Esophagus muscularis mucosa (tissue), 4 donors: ENCODE measurements at regions not wholly inside any gene's neighbourhood (a gene's known extent, or its start where the extent isn't known, plus 50 kb on each side); places are given as distances from the start of the nearest gene placed in this dataset.

ENCODE experiments used
- DNase-seq: peaks from one replicate; pipeline ENCODE4 v3.0.0-alpha.2; 2017; ENCODE audit errors: extremely low spot score
- H3K27ac ChIP-seq, 4 donors: fragments of 200-600 bp; sonication (generic); replicated peaks in 1 of 4; 1 replicate in 3 of 4; 2 replicates in 1 of 4; pipeline ENCODE4 v1.5.1; 2016 to 2019; ENCODE audit warnings: mild to moderate bottlenecking in 1 of 4
- H3K27me3 ChIP-seq, 4 donors: fragments of 200-600 bp; sonication (generic); one replicate each; pipeline versions ENCODE4 v1.5.1 to v1.6.0; 2016 to 2019
- H3K36me3 ChIP-seq, 4 donors: fragments of 200-600 bp; sonication (generic); one replicate each; pipeline ENCODE4 v1.5.1; 2016 to 2019
- H3K4me1 ChIP-seq, 4 donors: fragments of 200-600 bp; sonication (generic); one replicate each; pipeline ENCODE4 v1.5.1; 2016 to 2019
- H3K4me3 ChIP-seq, 4 donors: fragments of 200-600 bp; sonication (generic); 1 replicate in 2 of 4; 2 replicates in 2 of 4; pipeline ENCODE4 v1.5.1; 2016 to 2019; ENCODE audit warnings: mild to moderate bottlenecking in 4 of 4, moderate library complexity in 1 of 4
- H3K9me3 ChIP-seq, 4 donors: fragments of 200-600 bp; sonication (generic); 1 replicate in 3 of 4; 2 replicates in 1 of 4; pipeline ENCODE4 v1.5.1; 2016 to 2019
- EP300 ChIP-seq: sonication (generic); formaldehyde crosslinking; IDR thresholded peaks from one replicate; pipeline ENCODE4 v1.6.1; 2017; ENCODE audit warnings: antibody characterized with exemption
- POLR2A ChIP-seq: fragments of 450-650 bp; IDR thresholded peaks from one replicate; pipeline ENCODE4 v1.6.1; 2017; ENCODE audit warnings: antibody characterized with exemption, moderate library complexity, mild to moderate bottlenecking, low read depth
- POLR2AphosphoS5 ChIP-seq, 2 donors: sonication (generic); formaldehyde crosslinking; IDR thresholded peaks; one replicate each; pipeline ENCODE4 v1.6.1; 2017; ENCODE audit warnings: antibody characterized with exemption in 2 of 2
- WGBS: methylation state at CpG from one replicate; pipeline ENCODE4 v1.1.5; 2018; 5-methylcytosine and 5-hydroxymethylcytosine counted together
- intact Hi-C: fragments of 100-400 bp; cut with DNase I; formaldehyde crosslinking; loops from one replicate; pipeline ENCODE4 v1.15.1; 2023
- TF ChIP-seq, protein P1 (sequence below), 3 experiments: fragments of 200-600 bp in 2 of 3; fragments of 450-650 bp in 1 of 3; sonication (generic) in 2 of 3; IDR thresholded peaks; one replicate each; pipeline ENCODE4 v1.5.1; 2017 to 2019; ENCODE audit warnings: antibody characterized with exemption in 3 of 3, mild to moderate bottlenecking in 2 of 3, moderate library complexity in 1 of 3

- no peak overlapping the region for H3K4me3 ChIP-seq
- DNase-seq = no peak
- 20% methylated on average over 7 of the region's 7 CpGs for WGBS
- H3K4me1 ChIP-seq = peaks cover 0 to 7% (median 0%) of the 10 kb centered on the region in 4 donors
- H3K9me3 ChIP-seq = no peaks in the 10 kb centered on the region
- no peaks in the 10 kb centered on the region for H3K27me3 ChIP-seq
- no peaks in the 10 kb centered on the region for H3K36me3 ChIP-seq
- intact Hi-C loops = no loop called here
- TF ChIP-seq EP300 (no peak), POLR2AphosphoS5 (IDR thresholded peaks at IDR 0.05) (no peak), POLR2A (no peak)
- TF ChIP-seq, protein P1, sequence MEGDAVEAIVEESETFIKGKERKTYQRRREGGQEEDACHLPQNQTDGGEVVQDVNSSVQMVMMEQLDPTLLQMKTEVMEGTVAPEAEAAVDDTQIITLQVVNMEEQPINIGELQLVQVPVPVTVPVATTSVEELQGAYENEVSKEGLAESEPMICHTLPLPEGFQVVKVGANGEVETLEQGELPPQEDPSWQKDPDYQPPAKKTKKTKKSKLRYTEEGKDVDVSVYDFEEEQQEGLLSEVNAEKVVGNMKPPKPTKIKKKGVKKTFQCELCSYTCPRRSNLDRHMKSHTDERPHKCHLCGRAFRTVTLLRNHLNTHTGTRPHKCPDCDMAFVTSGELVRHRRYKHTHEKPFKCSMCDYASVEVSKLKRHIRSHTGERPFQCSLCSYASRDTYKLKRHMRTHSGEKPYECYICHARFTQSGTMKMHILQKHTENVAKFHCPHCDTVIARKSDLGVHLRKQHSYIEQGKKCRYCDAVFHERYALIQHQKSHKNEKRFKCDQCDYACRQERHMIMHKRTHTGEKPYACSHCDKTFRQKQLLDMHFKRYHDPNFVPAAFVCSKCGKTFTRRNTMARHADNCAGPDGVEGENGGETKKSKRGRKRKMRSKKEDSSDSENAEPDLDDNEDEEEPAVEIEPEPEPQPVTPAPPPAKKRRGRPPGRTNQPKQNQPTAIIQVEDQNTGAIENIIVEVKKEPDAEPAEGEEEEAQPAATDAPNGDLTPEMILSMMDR (IDR thresholded peaks at IDR 0.05) = no peak
- H3K27ac ChIP-seq = no peak overlapping the region
These were observed 309.1 kb upstream of the C11orf87 start for GRCh38 chr11:109112821-109113280.

- H3K36me3 ChIP-seq = no peaks in the 10 kb centered on the region
- H3K9me3 ChIP-seq = no peaks in the 10 kb centered on the region
- TF ChIP-seq, protein P1 (IDR thresholded peaks at IDR 0.05) = no peak
- TF ChIP-seq EP300 (no peak), POLR2AphosphoS5 (IDR thresholded peaks at IDR 0.05) (no peak), POLR2A (no peak)
- no peaks in the 10 kb centered on the region for H3K27me3 ChIP-seq
- no peak for DNase-seq
- 95% methylated on average over 3 of the region's 3 CpGs for WGBS
- intact Hi-C loops = no loop called here
- H3K27ac ChIP-seq = no peak overlapping the region
- no peak overlapping the region for H3K4me3 ChIP-seq
- peaks cover 4 to 14% (median 11%) of the 10 kb centered on the region in 4 donors for H3K4me1 ChIP-seq
These were observed 301.6 kb upstream of the C11orf87 start for GRCh38 chr11:109120341-109120740.

DNA sequence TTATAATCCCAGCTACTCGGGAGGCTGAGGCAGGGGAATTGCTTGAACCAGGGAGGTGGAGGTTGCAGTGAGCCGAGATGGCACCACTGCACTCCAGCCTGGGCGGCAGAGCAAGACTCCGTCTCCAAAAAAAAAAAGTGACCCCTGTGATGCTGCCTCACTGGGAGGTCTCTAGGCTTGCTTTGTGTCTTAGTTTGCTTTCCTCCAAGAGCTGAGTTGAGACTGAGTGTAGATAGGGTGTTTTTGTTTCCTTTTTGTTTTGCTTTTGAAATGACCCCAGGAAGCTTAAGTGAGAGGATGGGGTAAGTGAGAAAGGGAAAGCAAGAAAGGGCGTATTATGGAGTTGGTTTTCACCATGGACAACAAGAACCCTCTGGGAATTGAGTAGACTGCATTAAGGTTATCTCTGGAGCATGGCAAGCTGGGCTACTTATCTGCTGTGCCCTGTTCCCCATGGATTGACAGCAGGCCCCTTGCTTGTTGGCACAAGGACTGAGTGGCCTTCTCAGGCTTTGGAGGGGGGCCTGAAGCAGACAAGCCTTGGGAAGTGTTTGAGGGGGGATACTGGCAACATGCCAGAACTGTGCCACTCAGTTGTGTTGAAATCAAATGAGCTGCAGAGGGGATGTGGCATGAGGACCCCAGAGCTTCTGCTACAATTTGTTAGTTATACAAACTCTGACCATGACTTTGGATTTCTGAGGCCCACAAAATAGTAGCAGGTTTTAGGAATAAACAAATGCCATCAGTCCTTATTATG lies 300.6 kb upstream of the C11orf87 start:
- Histone ChIP-seq H3K27ac (no peak overlapping the region), H3K27me3 (no peaks in the 10 kb centered on the region), H3K36me3 (no peaks in the 10 kb centered on the region), H3K4me1 (peaks cover 4 to 14% (median 11%) of the 10 kb centered on the region in 4 donors), H3K4me3 (no peak overlapping the region), H3K9me3 (no peaks in the 10 kb centered on the region)
- 96% methylated on average over 5 of the region's 5 CpGs for WGBS
- no peak for DNase-seq
- intact Hi-C loops = no loop called here
- no peak for TF ChIP-seq EP300
- no peak for TF ChIP-seq POLR2A
- TF ChIP-seq, protein P1 (IDR thresholded peaks at IDR 0.05) = no peak
- TF ChIP-seq POLR2AphosphoS5 (IDR thresholded peaks at IDR 0.05) = no peak

- TF ChIP-seq, protein P1 (IDR thresholded peaks at IDR 0.05) = no peak
- TF ChIP-seq EP300 (no peak), POLR2A (no peak), POLR2AphosphoS5 (IDR thresholded peaks at IDR 0.05) (peak in 1 of 2 donors; percentile 29)
- H3K4me3 ChIP-seq = peak overlapping the region in 1 of 4 donors; percentile 9
- intact Hi-C loops = no loop called here
- H3K27me3 ChIP-seq = no peaks in the 10 kb centered on the region
- H3K9me3 ChIP-seq = no peaks in the 10 kb centered on the region
- H3K4me1 ChIP-seq = peaks cover 4 to 14% (median 11%) of the 10 kb centered on the region in 4 donors
- H3K36me3 ChIP-seq = no peaks in the 10 kb centered on the region
- 50% methylated on average over 11 of the region's 11 CpGs for WGBS
- no peak overlapping the region for H3K27ac ChIP-seq
- DNase-seq = no peak
These were observed 297.9 kb upstream of the C11orf87 start for GRCh38 chr11:109123816-109124787.
